ENCODE measurements at regions not wholly inside any gene's neighbourhood (a gene's known extent, or its start where the extent isn't known, plus 50 kb on each side); places are given as distances from the start of the nearest gene placed in this dataset.

DNA sequence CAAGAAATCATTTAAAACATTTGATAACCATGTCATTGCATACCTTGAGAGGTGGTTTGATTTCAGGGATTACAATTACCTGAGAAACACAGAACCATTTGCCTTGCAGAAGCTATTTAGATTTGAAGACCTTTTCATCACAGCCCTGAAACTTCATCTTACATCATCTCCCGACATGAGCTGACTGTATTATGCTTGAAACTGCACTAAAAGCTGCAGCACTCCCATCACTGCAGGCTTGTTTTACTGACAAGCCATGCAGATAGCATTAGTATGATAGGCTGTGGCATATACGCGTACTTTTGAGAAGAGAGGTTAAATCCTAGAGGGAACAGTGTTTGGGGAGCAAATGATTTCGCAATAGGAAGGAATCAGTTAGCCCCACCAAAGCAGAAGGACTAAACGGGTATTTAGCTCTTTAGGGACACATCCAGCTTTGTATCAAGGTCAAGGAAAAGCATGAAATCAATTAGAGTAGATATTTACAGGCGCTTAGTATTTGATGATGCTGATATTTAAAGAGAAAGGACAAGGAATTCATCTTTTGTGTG, 133.2 kb upstream of the DIAPH2 start (continued):
- TF ChIP-seq PAWR (CRISPR knock-in tag; IDR thresholded peaks at IDR 0.05; ENCODE audit: borderline replicate concordance): no peak
- no peak for TF ChIP-seq ZNF687 (CRISPR knock-in tag; IDR thresholded peaks at IDR 0.05)
- no peak for TF ChIP-seq PHF5A (CRISPR knock-in tag; IDR thresholded peaks at IDR 0.05; ENCODE audit: low read depth, unreplicated experiment)
- TF ChIP-seq GTF3A (CRISPR knock-in tag; conservative IDR thresholded peaks at IDR 0.05): no peak
- TF ChIP-seq ZNF501 (CRISPR knock-in tag; IDR thresholded peaks at IDR 0.05): no peak
- no peak for TF ChIP-seq DNMT3B (CRISPR knock-in tag; conservative IDR thresholded peaks at IDR 0.05)
- TF ChIP-seq ZNF776 (CRISPR knock-in tag; IDR thresholded peaks at IDR 0.05): no peak
- no peak for TF ChIP-seq ZNF451 (CRISPR knock-in tag; IDR thresholded peaks at IDR 0.05)

- DNase-seq (ENCODE audit: low spot score) (no peak), FAIRE-seq (no peak), ATAC-seq (no peak)
- no peaks in the 10 kb centered on the region for H3K79me2 ChIP-seq (ENCODE audit: insufficient read depth, low read length)
- H3K36me3 ChIP-seq (replicated peaks in 1 of 2; ENCODE audit: control insufficient read depth in 1 of 2, insufficient read depth in 2 of 2, low read length in 2 of 2): no peaks in the 10 kb centered on the region
- WGBS (ENCODE audit: low lambda C conversion rate): 7% methylated on average over 2 of the region's 2 CpGs
- no peak overlapping the region for H3K27ac ChIP-seq (ENCODE audit: extremely low read length, insufficient read depth, low read length)
- H3K27me3 ChIP-seq (ENCODE audit: control insufficient read depth in 1 of 2, insufficient read depth in 2 of 2, low read length in 2 of 2): no peaks in the 10 kb centered on the region
- no TSS peak for BruUV-seq (replicated peaks)
- CTCF ChIA-PET (ENCODE audit: low intra/inter-chr PET ratio, low total read pairs): no interaction called here
- no peaks in the 10 kb centered on the region for H3K4me1 ChIP-seq (ENCODE audit: insufficient read depth, low read length)
- POLR2A ChIA-PET: no interaction called here
- no peak overlapping the region for H3K9ac ChIP-seq (ENCODE audit: insufficient read depth, low read depth, low read length)
- H3K4me2 ChIP-seq (ENCODE audit: low read depth, low read length): no peak overlapping the region
- no peaks in the 10 kb centered on the region for H3K9me3 ChIP-seq (ENCODE audit: low read length)
- no peaks in the 10 kb centered on the region for H4K20me1 ChIP-seq (ENCODE audit: insufficient read depth, low read length)
- H3K4me3 ChIP-seq (replicated peaks in 1 of 3; ENCODE audit: insufficient read depth in 1 of 3, low read depth in 2 of 3, low read length in 3 of 3): no peak overlapping the region
- no peak overlapping the region for H2AFZ ChIP-seq (ENCODE audit: low read length)
- intact Hi-C loops (cut with micrococcal nuclease; ENCODE audit: unreplicated experiment) (no loop called here), in situ Hi-C loops (cut with HindIII; ENCODE audit: extremely low pct_ligation_motif_present, low pct_unique_long_range_greater_than_20kb) (no loop called here)
- no peak for TF ChIP-seq ZNF264 (CRISPR knock-in tag; IDR thresholded peaks at IDR 0.05)
- no peak for TF ChIP-seq NR2F1 (CRISPR knock-in tag; IDR thresholded peaks at IDR 0.05)
- TF ChIP-seq ZNF766 (CRISPR knock-in tag; IDR thresholded peaks at IDR 0.05; ENCODE audit: borderline replicate concordance): no peak
- TF ChIP-seq ATF7-NPFF (CRISPR knock-in tag; IDR thresholded peaks at IDR 0.05; ENCODE audit: low read depth): no peak
- no peak for TF ChIP-seq ZNF333 (CRISPR knock-in tag; IDR thresholded peaks at IDR 0.05; ENCODE audit: borderline replicate concordance)
- no peak for TF ChIP-seq XBP1 (CRISPR knock-in tag; IDR thresholded peaks at IDR 0.05)
- TF ChIP-seq ZNF674 (CRISPR knock-in tag; IDR thresholded peaks at IDR 0.05; ENCODE audit: low read depth): no peak
- no peak for TF ChIP-seq REPIN1 (CRISPR knock-in tag; IDR thresholded peaks at IDR 0.05; ENCODE audit: borderline replicate concordance, low read depth)
- TF ChIP-seq NFE2L2 (IDR thresholded peaks at IDR 0.05; ENCODE audit: low read length): no peak
- TF ChIP-seq, protein P1, sequence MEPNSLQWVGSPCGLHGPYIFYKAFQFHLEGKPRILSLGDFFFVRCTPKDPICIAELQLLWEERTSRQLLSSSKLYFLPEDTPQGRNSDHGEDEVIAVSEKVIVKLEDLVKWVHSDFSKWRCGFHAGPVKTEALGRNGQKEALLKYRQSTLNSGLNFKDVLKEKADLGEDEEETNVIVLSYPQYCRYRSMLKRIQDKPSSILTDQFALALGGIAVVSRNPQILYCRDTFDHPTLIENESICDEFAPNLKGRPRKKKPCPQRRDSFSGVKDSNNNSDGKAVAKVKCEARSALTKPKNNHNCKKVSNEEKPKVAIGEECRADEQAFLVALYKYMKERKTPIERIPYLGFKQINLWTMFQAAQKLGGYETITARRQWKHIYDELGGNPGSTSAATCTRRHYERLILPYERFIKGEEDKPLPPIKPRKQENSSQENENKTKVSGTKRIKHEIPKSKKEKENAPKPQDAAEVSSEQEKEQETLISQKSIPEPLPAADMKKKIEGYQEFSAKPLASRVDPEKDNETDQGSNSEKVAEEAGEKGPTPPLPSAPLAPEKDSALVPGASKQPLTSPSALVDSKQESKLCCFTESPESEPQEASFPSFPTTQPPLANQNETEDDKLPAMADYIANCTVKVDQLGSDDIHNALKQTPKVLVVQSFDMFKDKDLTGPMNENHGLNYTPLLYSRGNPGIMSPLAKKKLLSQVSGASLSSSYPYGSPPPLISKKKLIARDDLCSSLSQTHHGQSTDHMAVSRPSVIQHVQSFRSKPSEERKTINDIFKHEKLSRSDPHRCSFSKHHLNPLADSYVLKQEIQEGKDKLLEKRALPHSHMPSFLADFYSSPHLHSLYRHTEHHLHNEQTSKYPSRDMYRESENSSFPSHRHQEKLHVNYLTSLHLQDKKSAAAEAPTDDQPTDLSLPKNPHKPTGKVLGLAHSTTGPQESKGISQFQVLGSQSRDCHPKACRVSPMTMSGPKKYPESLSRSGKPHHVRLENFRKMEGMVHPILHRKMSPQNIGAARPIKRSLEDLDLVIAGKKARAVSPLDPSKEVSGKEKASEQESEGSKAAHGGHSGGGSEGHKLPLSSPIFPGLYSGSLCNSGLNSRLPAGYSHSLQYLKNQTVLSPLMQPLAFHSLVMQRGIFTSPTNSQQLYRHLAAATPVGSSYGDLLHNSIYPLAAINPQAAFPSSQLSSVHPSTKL (CRISPR knock-in tag; IDR thresholded peaks at IDR 0.05): no peak
Observed at GRCh38 chrX:96556886-96557285, 127.8 kb upstream of the DIAPH2 start.
